NCI-H2196 (cell line): ENCODE measurements at regions not wholly inside any gene's neighbourhood (a gene's known extent, or its start where the extent isn't known, plus 50 kb on each side); places are given as distances from the start of the nearest gene placed in this dataset.
"Not testable (repeated sequence)": the region's sequence is repeated elsewhere in the genome, so short reads cannot be mapped to it uniquely, and the experiment has no call there.

Experiments used
- DNase-seq: peaks from one replicate; lab custom pipeline; 2025; ENCODE audit not compliant: unreplicated experiment; lab: John Stamatoyannopoulos, UW

- no peak for DNase-seq
These were observed 157.3 kb upstream of the SPRED2 start for GRCh38 chr2:65589667-65590066.

GRCh38 chr2:65587779-65588178 lies 155.4 kb upstream of the SPRED2 start:
- DNase-seq, result no peak

- no peak for DNase-seq
These were observed 154.1 kb upstream of the SPRED2 start for GRCh38 chr2:65586516-65586915.

GRCh38 chr2:65583061-65583460 lies 150.7 kb upstream of the SPRED2 start:
- DNase-seq, result no peak

GRCh38 chr2:65582364-65582763 lies 150.0 kb upstream of the SPRED2 start:
- no peak for DNase-seq

- DNase-seq, result no peak
These were observed 148.4 kb upstream of the SPRED2 start for GRCh38 chr2:65580824-65581223.

GRCh38 chr2:65579506-65580235 lies 147.3 kb upstream of the SPRED2 start:
- DNase-seq, result no peak

- no peak for DNase-seq
These were observed 145.3 kb upstream of the SPRED2 start for GRCh38 chr2:65577654-65578053.

- no peak for DNase-seq
These were observed 144.6 kb upstream of the SPRED2 start for GRCh38 chr2:65576861-65577601.

- DNase-seq, result no peak
These were observed 143.9 kb upstream of the SPRED2 start for GRCh38 chr2:65576278-65576677.

- DNase-seq, result no peak
These were observed 142.6 kb upstream of the SPRED2 start for GRCh38 chr2:65574993-65575392.

- not testable (repeated sequence) for DNase-seq
These were observed 136.4 kb upstream of the SPRED2 start for GRCh38 chr2:65568656-65569440.

GRCh38 chr2:65566617-65567016 lies 134.2 kb upstream of the SPRED2 start:
- no peak for DNase-seq

GRCh38 chr2:65565681-65566080 lies 133.3 kb upstream of the SPRED2 start:
- no peak for DNase-seq

- no peak for DNase-seq
These were observed 131.9 kb upstream of the SPRED2 start for GRCh38 chr2:65564299-65564698.

GRCh38 chr2:65562890-65563289 lies 130.5 kb upstream of the SPRED2 start:
- no peak for DNase-seq

GRCh38 chr2:65558743-65559142 lies 126.3 kb upstream of the SPRED2 start:
- no peak for DNase-seq

GRCh38 chr2:65557616-65558573 lies 125.5 kb upstream of the SPRED2 start:
- DNase-seq, result no peak

- no peak for DNase-seq
These were observed 122.6 kb upstream of the SPRED2 start for GRCh38 chr2:65554765-65555591.
